ENCODE measurements at regions not wholly inside any gene's neighbourhood (a gene's known extent, or its start where the extent isn't known, plus 50 kb on each side); places are given as distances from the start of the nearest gene placed in this dataset.

DNA sequence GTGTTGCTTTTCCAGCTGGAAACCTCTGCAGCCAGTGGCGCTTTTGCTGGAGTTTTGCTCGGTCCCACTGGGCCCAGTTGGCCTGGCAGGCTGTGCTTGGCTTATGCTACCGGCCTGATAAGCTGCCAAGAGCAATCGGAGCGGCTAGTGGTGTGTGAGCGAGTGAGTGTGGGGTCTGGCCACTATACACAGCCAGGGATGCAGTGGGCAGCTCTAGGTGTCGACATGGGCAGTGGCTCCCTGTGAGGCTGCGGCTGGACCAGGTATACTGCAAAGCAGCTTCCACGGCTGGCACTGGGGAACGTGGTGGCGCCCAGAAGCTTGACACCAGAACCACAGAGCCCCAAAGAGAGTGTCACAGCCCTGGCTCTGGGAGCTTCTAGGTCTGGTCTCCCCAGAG, 996.5 kb downstream of the GRIK2 start:
- TF ChIP-seq, protein P1, sequence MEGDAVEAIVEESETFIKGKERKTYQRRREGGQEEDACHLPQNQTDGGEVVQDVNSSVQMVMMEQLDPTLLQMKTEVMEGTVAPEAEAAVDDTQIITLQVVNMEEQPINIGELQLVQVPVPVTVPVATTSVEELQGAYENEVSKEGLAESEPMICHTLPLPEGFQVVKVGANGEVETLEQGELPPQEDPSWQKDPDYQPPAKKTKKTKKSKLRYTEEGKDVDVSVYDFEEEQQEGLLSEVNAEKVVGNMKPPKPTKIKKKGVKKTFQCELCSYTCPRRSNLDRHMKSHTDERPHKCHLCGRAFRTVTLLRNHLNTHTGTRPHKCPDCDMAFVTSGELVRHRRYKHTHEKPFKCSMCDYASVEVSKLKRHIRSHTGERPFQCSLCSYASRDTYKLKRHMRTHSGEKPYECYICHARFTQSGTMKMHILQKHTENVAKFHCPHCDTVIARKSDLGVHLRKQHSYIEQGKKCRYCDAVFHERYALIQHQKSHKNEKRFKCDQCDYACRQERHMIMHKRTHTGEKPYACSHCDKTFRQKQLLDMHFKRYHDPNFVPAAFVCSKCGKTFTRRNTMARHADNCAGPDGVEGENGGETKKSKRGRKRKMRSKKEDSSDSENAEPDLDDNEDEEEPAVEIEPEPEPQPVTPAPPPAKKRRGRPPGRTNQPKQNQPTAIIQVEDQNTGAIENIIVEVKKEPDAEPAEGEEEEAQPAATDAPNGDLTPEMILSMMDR (IDR thresholded peaks at IDR 0.05) = no peak
- TF ChIP-seq EP300 (IDR thresholded peaks at IDR 0.05; ENCODE audit: low read depth) (no peak), POLR2A (IDR thresholded peaks at IDR 0.05) (no peak)
